HG02973 (cell line): ENCODE measurements at regions not wholly inside any gene's neighbourhood (a gene's known extent, or its start where the extent isn't known, plus 50 kb on each side); places are given as distances from the start of the nearest gene placed in this dataset.

Experiments
- ATAC-seq: cut with Tn5 transposase; IDR thresholded peaks from one replicate; pipeline ENCODE4 v1.9.1; 2021; ENCODE audit warnings: moderate library complexity; ENCODE audit not compliant: unreplicated experiment

DNA sequence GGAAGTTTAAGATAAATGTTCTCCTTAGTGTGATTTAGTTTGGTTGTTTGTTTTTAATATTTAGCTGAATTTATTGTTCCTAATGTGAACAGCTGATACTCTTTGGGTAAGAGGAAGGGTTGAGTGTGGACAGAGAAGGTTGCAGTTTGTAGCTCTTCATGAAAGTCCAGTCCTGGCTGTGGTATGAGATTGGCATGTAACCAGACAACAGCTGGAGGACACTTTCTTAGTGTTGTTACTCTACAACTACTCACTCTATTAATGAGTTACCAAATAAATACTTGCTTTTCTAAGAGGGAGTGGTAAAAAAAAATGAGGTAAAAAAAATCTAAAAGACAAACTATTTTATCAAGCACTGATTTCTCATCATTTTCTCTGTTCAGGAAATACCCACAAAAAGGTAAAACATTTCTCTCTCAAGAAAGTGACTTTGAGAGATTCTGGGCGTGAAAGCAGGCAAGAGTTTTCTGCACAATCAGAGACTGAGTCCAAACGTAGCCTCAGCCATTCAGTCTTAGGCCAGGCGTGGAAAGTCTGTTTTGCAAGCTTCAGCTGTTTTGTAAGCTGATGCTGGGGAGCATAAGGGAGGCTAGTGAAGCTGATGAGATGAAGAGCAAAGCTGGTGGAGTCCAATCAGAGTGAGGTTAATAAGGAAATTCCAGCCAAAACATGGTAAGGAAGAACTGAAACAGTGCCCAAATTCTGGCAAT, 138.5 kb upstream of the ARPP21 start:
- no peak for ATAC-seq

DNA sequence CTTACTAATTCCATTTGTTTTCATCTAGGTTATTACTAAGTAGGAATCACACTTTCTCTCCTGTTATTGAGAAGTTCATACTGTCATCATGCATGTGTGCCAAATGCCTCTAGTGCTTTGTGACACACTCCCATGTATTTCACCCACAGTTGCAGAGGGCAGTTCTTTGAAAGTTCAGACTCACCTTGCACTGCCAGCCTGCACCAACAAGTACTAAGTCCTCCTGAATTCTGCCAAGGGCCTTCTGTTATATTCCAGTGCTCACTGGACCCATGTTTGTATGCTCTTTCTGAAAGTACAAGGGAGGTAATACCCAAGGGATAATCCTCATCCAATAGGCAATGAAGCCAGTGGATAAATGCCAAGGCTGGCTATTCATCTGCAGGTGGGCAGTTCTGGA, 136.6 kb upstream of the ARPP21 start:
- ATAC-seq, result no peak

DNA sequence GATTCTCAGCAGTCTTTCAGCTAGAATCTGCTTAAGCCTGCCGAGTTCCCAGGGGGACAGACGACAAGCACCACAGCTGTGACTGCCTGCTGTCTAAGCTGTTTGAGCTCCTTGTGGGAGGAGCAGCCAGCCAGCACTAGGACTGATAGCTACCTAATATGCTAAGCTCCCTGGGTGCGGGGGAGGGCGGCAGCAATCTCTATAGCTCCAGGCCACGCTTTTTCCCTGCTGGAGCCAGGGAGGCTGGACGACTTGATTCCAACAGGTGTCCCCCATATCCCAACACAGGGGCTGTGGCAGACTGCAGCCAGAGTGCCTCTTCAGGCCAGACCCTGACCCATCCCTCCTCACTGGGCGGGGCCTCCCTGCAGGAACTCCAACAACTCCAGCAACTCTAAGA, 134.1 kb upstream of the ARPP21 start:
- ATAC-seq, result no peak

DNA sequence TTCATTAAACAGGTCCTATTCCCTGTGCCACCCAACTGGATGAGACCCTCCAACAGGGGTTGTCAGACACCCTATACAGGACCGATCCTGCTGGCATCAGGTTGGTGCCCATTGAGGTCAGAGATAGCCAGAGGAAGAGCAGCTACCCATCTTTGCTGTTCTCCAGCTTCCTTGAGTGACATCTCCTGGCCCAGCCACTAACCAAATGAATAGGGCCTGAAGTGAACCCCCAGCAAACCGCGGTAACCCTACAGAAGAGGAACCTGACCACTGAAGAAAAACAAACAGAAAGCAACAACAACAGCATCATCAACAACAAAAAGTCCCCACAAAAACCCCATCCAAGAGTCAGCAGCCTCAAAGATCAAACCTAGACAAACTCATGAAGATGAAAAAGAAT, 133.6 kb upstream of the ARPP21 start:
- ATAC-seq, result no peak

DNA sequence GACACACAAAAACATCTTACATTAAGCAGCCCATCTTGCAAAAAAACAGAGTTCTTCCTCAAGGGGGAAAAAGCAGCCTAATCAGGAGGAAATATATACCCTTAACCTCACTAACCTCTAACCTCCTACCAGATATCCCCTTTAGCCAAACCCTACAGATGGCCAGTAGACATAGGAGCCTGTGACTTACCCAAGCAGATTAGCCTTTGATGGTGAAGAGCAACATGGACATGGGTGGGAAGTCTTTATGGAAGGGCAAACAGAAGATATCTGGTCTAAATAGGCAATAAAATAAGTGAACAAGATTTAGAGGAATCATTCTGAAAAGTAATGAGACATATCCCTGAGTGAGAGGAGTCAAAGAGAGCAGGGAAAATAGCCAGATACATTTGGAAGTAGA, 119.4 kb upstream of the ARPP21 start:
- no peak for ATAC-seq

DNA sequence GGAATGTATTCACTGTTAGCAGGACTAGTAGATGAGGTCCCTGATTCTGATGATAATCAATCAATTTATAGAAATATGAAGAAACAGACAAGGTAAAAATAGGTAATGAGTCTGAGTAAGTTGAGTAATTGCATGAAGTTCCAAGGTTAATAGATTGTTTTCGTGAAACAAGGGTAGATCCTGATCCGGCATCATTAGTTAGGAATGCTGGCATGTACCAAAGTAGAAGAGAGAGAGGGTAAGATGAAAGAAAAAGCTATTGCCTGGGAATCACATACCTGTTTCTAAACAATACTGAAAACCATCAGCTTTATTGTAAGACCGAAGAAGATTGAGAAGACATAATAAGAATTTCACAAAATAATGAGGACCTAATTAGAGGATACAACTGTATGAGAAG, 118.1 kb upstream of the ARPP21 start:
- no peak for ATAC-seq

DNA sequence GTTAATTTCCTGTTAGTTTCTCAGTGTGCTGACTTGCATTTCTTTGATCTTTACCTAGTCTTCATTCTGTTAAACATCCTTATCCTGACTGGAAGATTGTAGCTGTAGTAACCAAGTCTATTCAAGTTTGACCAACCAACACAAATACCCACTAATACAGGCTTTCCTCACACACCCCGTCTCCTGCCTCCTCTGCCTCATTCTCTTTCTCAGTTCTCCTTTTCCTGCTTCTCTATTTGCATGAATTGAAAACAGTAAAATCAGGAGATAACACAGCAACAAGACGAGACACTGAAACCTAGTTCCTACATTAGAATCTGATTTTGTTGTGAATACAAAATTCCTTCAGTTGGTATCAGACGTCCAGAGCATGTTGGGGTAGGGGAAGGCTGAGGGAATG, 116.9 kb upstream of the ARPP21 start:
- no peak for ATAC-seq

DNA sequence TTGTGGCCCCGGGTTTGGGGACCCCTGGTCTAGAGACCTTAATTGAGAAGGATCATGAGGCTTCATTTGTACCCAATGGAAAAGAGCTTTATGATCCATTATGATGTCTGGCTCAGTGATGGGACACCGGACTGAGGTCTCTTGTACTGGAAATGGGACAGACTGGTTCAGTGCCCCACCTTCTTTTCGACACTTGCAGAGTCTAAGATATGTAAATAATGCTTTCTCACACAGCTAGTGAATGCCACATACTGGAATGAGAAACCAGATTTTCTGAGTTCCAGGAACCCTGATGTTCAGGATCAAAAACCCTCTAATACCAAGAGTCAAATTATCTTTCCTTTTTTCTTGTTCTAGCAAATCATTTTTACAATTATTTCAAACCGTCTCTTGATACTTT, 116.3 kb upstream of the ARPP21 start:
- no peak for ATAC-seq

DNA sequence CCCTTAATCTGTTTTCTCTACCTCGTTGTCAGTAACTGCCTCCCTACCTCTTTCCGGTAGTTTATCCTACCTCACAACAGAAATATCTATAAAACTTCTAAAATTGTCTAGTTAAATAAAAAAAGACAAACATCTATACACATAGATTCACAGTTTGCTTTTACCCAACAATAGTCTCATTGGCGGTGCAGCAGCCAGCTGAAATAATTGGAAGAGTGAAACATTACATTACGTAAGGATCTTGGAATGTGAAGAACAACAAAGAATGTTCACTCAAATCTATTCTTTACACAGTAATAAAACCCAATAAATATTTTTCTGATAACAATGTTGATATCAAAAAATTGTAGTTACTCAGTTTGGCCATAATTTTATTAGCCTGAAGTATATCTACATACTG, 115.5 kb upstream of the ARPP21 start:
- no peak for ATAC-seq

DNA sequence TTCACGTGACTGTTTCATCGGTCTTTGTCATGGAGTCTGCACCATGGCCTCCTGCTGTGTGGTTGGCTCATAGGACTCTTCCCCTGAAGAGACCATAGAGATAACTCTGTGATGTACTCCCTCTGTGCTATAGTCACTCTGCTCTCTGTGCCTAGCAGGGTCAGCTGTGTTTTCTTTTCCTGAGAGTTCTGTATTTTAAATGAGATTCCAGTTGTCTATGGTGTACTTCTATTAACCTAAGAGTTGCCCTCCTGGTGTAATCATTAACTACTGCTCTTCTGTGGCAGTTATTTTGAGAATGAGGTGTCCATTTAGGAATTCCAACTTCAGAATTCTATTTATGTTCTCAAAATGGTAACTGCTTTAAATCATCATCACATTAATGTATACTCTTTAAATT, 114.5 kb upstream of the ARPP21 start:
- no peak for ATAC-seq

DNA sequence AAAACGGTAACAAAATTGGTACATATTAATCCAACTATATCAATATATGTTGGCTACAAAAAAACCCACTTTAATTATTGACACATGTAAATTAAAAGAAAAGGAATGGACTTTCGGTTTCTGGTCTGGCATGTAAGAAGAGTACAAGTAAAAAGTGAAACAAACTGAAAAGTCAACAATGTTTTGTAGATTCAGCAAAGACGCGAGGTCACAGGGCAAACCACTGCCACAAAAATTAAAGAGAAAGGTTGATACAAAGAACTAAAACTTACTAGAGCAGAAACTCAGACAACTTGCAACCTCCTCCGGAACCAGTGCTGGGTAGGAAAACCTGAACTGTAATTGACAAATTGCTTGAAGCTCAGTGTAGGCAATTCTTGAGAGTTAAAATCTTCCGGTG, 110.6 kb upstream of the ARPP21 start:
- ATAC-seq, result no peak

DNA sequence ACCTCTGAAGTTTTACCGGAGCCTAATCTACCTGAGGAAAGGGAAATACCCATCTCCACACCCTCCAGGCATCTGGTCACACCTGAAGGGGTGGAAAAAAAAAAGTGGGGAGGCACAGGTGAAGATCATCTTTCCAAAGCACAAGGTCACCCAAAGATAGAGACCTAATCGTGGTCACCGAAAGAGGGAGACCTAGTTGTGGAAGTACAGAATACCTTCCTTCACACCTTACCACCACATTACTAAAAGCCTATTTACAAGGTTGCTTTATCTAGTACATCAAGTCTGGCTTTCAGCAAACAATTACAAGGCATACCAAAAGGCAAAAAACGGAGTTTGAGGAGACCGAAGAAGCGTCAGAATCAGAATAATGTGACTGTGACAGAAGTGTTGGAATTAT, 110.0 kb upstream of the ARPP21 start:
- ATAC-seq, result no peak

DNA sequence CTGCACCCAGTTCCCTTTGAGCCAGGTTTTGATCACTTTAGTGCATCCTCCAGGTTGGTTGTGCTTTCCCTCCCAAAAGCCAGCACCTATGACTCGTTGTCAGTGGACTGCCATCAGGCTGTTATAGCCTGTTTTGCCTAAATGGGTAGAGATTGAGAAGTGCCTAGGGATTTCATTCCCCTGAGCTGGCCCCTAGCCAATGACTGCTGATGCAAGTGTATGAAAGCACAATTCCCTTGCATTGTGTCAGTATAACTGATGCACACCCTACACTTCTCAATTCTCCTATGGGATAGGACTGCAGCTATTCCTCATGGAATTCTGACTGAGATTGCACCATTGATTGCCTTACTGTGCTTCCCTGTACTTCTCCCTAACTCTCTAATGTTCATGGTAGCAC, 102.1 kb upstream of the ARPP21 start:
- ATAC-seq, result no peak

DNA sequence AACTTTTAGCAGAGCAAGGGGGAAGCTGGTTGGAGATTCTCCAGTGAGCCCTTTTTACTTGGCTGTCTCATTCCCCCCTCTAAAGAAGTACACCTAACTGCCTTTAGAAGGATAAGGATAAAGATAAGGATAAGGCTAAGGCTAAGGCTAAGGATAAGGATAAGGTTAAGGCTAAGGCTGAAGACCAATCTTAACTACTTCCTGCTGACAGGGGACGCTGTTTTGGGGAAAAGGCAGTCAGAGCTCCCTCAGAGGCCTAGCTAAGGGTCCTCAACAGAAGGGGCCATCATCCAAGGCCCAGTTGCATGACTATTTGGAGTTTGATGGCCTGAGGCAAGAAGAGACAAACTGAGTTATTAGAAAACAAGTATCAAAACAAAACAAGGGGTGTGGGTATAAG, 94.3 kb upstream of the ARPP21 start:
- no peak for ATAC-seq

DNA sequence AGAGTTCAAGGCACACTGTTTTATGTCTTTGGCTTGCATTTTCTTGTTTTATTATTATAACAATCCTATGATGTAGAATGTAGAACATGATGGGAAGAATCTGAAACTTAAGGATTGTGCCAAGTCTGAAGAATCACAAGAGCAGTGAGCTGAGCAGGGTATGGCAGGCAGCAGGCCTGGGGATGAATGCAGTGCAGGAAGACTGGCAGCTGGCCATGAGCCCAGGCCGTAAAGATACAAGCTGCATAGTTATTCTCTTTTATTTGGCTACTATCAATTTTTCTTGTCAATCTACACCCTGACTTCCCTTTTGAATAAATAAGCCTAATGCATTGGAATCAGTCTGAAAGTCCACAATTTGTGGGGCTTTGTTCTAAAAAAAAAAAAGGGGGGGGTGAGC, 89.6 kb upstream of the ARPP21 start:
- no peak for ATAC-seq

DNA sequence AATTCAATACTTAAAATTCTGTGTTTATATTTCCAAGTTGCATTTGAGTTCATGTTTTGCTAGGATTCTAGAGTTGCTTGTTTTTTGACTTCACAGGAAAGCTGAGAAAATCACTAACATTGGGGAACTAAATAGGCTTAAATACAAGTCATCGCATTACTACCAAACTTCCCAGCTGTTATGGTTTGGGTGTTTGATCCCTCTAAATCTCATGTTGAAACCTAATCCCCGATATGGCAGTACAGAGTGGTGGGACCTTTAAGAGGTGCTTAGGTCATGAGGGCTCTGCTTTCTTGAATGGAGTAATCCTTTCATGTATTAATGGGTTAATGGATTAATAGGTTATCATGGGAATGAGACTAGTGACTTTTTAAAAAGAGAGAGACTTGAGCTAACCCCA, 77.2 kb upstream of the ARPP21 start:
- no peak for ATAC-seq

DNA sequence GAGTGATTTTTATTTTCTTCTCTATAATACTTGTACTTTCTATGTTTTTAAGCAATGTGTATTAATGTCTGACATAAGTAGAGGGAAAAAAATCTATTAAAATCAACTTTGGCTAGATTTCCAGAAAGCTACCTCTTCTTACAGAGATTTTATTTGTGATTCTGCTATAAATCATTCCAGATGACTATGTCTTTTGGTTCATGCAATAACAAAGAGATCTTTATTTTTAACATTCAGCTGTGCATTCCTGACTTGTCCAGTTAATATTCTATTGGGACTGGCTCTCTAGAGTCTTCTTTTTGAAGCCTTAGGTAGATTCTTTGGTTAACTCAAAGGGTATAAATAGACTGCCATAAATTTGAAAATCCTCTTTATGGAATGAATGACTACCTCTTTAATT, 74.3 kb upstream of the ARPP21 start:
- no peak for ATAC-seq
